ENCODE measurements at regions not wholly inside any gene's neighbourhood (a gene's known extent, or its start where the extent isn't known, plus 50 kb on each side); places are given as distances from the start of the nearest gene placed in this dataset.

- no peak for TF ChIP-seq ZNF8 (CRISPR knock-in tag; IDR thresholded peaks at IDR 0.05)
- TF ChIP-seq ARNTL (CRISPR knock-in tag; IDR thresholded peaks at IDR 0.05; ENCODE audit: borderline replicate concordance, low read depth): no peak
- no peak for TF ChIP-seq SNAI2 (CRISPR knock-in tag; IDR thresholded peaks at IDR 0.05)
- no peak for TF ChIP-seq ZFP30 (CRISPR knock-in tag; IDR thresholded peaks at IDR 0.05)
- TF ChIP-seq, protein P1, sequence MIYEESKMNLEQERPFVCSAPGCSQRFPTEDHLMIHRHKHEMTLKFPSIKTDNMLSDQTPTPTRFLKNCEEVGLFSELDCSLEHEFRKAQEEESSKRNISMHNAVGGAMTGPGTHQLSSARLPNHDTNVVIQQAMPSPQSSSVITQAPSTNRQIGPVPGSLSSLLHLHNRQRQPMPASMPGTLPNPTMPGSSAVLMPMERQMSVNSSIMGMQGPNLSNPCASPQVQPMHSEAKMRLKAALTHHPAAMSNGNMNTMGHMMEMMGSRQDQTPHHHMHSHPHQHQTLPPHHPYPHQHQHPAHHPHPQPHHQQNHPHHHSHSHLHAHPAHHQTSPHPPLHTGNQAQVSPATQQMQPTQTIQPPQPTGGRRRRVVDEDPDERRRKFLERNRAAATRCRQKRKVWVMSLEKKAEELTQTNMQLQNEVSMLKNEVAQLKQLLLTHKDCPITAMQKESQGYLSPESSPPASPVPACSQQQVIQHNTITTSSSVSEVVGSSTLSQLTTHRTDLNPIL (CRISPR knock-in tag; IDR thresholded peaks at IDR 0.05; ENCODE audit: low read depth): no peak
- TF ChIP-seq ZFP3 (CRISPR knock-in tag; IDR thresholded peaks at IDR 0.05): no peak
- TF ChIP-seq TOX (CRISPR knock-in tag; IDR thresholded peaks at IDR 0.05; ENCODE audit: borderline replicate concordance): no peak
- no peak for TF ChIP-seq CSRNP3 (CRISPR knock-in tag; IDR thresholded peaks at IDR 0.05)
- TF ChIP-seq, protein P2, sequence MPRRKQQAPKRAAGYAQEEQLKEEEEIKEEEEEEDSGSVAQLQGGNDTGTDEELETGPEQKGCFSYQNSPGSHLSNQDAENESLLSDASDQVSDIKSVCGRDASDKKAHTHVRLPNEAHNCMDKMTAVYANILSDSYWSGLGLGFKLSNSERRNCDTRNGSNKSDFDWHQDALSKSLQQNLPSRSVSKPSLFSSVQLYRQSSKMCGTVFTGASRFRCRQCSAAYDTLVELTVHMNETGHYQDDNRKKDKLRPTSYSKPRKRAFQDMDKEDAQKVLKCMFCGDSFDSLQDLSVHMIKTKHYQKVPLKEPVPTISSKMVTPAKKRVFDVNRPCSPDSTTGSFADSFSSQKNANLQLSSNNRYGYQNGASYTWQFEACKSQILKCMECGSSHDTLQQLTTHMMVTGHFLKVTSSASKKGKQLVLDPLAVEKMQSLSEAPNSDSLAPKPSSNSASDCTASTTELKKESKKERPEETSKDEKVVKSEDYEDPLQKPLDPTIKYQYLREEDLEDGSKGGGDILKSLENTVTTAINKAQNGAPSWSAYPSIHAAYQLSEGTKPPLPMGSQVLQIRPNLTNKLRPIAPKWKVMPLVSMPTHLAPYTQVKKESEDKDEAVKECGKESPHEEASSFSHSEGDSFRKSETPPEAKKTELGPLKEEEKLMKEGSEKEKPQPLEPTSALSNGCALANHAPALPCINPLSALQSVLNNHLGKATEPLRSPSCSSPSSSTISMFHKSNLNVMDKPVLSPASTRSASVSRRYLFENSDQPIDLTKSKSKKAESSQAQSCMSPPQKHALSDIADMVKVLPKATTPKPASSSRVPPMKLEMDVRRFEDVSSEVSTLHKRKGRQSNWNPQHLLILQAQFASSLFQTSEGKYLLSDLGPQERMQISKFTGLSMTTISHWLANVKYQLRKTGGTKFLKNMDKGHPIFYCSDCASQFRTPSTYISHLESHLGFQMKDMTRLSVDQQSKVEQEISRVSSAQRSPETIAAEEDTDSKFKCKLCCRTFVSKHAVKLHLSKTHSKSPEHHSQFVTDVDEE (CRISPR knock-in tag; IDR thresholded peaks at IDR 0.05): no peak
- TF ChIP-seq OSR1 (CRISPR knock-in tag; IDR thresholded peaks at IDR 0.05): no peak
- TF ChIP-seq ISL1 (CRISPR knock-in tag; IDR thresholded peaks at IDR 0.05): no peak
- no peak for TF ChIP-seq PATZ1 (CRISPR knock-in tag; IDR thresholded peaks at IDR 0.05; ENCODE audit: borderline replicate concordance)
- no peak for TF ChIP-seq CSDC2 (CRISPR knock-in tag; IDR thresholded peaks at IDR 0.05)
Measured at GRCh38 chr12:20220339-20220738, 148.0 kb upstream of the PDE3A start.

All from SK-N-SH treated with all-trans-retinoic acid at 6 μM for 48 hours (cell line).